Sigmoid colon (tissue), 6 donors: ENCODE measurements at regions not wholly inside any gene's neighbourhood (a gene's known extent, or its start where the extent isn't known, plus 50 kb on each side); places are given as distances from the start of the nearest gene placed in this dataset.

Experiments used
- DNase-seq: peaks from one replicate; pipeline ENCODE4 v3.0.0-alpha.2; 2019
- H3K27ac ChIP-seq, 4 donors: fragments of 200-600 bp; sonication (generic); one replicate each; pipeline ENCODE4 v1.5.1; 2016 to 2019; ENCODE audit warnings: mild to moderate bottlenecking in 1 of 4
- H3K27me3 ChIP-seq, 3 donors: fragments of 200-600 bp; sonication (generic); one replicate each; pipeline ENCODE4 v1.5.1; 2019; ENCODE audit warnings: mild to moderate bottlenecking in 1 of 3
- H3K36me3 ChIP-seq, 4 donors: fragments of 200-600 bp; sonication (generic); one replicate each; pipeline ENCODE4 v1.5.1; 2016 to 2019
- H3K4me1 ChIP-seq, 4 donors: fragments of 200-600 bp; sonication (generic); one replicate each; pipeline ENCODE4 v1.5.1; 2017 to 2019
- H3K4me3 ChIP-seq, 4 donors: fragments of 200-600 bp; sonication (generic); one replicate each; pipeline ENCODE4 v1.5.1; 2017 to 2019; ENCODE audit warnings: mild to moderate bottlenecking in 2 of 4, moderate library complexity in 1 of 4
- H3K9me3 ChIP-seq, 4 donors: fragments of 200-600 bp in 3 of 4; sonication (generic) in 3 of 4; one replicate each; pipeline versions ENCODE4 v1.5.1 to v1.6.1; 2013 to 2019
- EP300 ChIP-seq, 4 donors: sonication (generic); formaldehyde crosslinking; IDR thresholded peaks; one replicate each; pipeline ENCODE4 v1.6.1; 2017; ENCODE audit warnings: antibody characterized with exemption in 4 of 4
- POLR2A ChIP-seq, 2 donors: fragments of 450-650 bp; IDR thresholded peaks; one replicate each; pipeline ENCODE4 v1.6.1; 2016; ENCODE audit warnings: antibody characterized with exemption in 2 of 2, mild to moderate bottlenecking in 2 of 2, moderate library complexity in 2 of 2
- POLR2AphosphoS5 ChIP-seq, 4 donors: sonication (generic); formaldehyde crosslinking; IDR thresholded peaks; one replicate each; pipeline ENCODE4 v1.6.1; 2017; ENCODE audit warnings: antibody characterized with exemption in 4 of 4
- WGBS, 2 donors: extraction: QIAGEN DNeasy Blood & Tissue Kit; methylation state at CpG; one replicate each; pipeline ENCODE4 v1.1.7; 2013; 5-methylcytosine and 5-hydroxymethylcytosine counted together
- intact Hi-C: fragments of 100-400 bp; cut with DNase I; formaldehyde crosslinking; loops from one replicate; pipeline ENCODE4 v1.15.1; 2023
- TF ChIP-seq, protein P1 (sequence below), 4 experiments: fragments of 450-650 bp in 3 of 4; fragments of 200-600 bp in 1 of 4; IDR thresholded peaks; one replicate each; pipeline ENCODE4 v1.5.1; 2016 to 2019; ENCODE audit warnings: antibody characterized with exemption in 4 of 4, mild to moderate bottlenecking in 3 of 4, moderate library complexity in 2 of 4
- donor health status: healthy with polysubstance abuse.
- donor health status: healthy.

DNA sequence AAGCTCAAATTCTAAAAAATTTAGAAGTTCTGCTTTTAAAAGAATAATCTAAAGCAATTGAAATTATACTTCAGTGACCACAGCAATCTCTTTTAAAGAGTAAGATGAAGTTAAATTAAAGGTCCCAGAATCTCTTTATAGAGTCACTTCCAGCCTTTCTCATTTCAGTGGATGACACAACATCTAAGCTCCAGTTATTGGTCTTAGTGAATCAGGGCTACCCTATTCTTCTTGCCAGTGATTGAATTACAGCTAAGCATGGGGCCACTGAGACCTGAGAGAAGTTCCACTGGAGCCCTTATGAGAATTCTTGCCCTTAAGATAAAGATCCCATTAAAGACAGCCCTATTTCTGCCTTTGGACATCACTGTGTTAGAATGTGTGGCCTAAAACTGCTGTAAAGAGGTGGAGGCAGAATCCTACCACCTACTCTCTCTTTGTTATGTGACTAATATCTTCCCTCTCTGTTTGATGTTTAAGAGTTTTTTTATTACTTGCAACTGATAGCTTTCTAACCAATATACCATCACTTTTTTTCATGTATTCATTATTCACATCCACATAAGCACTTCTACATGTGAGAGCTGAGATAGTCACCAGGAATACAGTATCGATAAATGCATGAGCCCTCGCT lies 128.6 kb downstream of the UNC5CL start:
- TF ChIP-seq POLR2AphosphoS5 (IDR thresholded peaks at IDR 0.05) (no peak), EP300 (IDR thresholded peaks at IDR 0.05) (no peak), POLR2A (IDR thresholded peaks at IDR 0.05) (no peak)
- TF ChIP-seq, protein P1, sequence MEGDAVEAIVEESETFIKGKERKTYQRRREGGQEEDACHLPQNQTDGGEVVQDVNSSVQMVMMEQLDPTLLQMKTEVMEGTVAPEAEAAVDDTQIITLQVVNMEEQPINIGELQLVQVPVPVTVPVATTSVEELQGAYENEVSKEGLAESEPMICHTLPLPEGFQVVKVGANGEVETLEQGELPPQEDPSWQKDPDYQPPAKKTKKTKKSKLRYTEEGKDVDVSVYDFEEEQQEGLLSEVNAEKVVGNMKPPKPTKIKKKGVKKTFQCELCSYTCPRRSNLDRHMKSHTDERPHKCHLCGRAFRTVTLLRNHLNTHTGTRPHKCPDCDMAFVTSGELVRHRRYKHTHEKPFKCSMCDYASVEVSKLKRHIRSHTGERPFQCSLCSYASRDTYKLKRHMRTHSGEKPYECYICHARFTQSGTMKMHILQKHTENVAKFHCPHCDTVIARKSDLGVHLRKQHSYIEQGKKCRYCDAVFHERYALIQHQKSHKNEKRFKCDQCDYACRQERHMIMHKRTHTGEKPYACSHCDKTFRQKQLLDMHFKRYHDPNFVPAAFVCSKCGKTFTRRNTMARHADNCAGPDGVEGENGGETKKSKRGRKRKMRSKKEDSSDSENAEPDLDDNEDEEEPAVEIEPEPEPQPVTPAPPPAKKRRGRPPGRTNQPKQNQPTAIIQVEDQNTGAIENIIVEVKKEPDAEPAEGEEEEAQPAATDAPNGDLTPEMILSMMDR (IDR thresholded peaks at IDR 0.05) = no peak
- Histone ChIP-seq H3K27ac (no peak overlapping the region), H3K4me3 (no peak overlapping the region), H3K4me1 (peaks cover 0 to 15% (median 9%) of the 10 kb centered on the region in 4 donors), H3K36me3 (no peaks in the 10 kb centered on the region), H3K9me3 (no peaks in the 10 kb centered on the region), H3K27me3 (no peaks in the 10 kb centered on the region)
- no peak for DNase-seq
- intact Hi-C loops = no loop called here
- WGBS, 2 donors = 88 to 93% methylated on average over 2 of the region's 2 CpGs

DNA sequence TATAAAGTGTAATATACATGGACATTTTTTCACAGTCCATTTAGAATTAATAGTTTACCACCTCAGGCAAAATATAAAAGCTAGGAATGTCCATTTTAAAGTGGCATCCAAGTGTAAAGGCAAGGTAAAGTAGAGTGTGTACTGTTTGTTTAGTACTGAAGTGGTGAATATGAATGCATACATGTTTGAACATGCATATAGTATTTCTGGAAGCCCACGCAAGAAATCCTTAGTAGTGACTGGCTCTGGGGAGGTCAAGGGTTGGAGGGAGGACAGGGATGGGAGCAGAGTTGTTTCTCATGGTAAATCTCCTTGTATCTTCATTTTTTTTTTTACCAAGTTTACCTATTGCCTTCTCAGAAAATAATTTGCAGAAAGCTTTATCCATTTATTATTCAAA lies 129.2 kb downstream of the UNC5CL start:
- Histone ChIP-seq H3K4me3 (no peak overlapping the region), H3K9me3 (no peaks in the 10 kb centered on the region), H3K27me3 (no peaks in the 10 kb centered on the region), H3K36me3 (no peaks in the 10 kb centered on the region), H3K27ac (no peak overlapping the region), H3K4me1 (peaks cover 0 to 12% (median 9%) of the 10 kb centered on the region in 4 donors)
- TF ChIP-seq POLR2AphosphoS5 (IDR thresholded peaks at IDR 0.05) (no peak), POLR2A (IDR thresholded peaks at IDR 0.05) (no peak)
- WGBS, 2 donors = 92 to 95% methylated on average over 1 of the region's 1 CpG
- intact Hi-C loops = no loop called here
- DNase-seq = no peak

DNA sequence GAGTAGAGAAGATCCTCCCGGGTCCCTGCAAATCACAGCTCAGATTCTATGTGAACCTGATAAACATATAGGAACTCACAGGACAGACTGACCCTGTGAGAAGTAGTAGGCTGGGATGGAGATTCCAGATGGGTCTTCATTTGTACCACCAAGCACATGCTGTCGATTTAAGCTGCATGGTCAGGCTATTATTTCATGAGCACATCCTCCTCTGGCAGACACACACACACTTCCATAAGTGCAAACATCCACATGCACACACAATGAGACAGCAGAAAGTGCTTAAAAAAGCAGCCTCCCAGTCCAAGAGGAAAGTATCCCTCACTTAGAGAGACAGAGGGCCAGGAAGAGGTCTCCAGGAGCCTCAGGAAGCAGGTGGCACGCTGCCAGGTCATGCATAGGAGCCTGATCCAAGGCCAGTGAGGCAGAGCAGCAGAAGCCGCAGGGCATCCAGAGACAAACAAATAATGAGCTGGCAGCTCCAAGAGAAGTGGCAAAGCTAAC lies 131.8 kb downstream of the UNC5CL start:
- no peak overlapping the region for H3K4me3 ChIP-seq
- no peaks in the 10 kb centered on the region for H3K9me3 ChIP-seq
- WGBS, 2 donors = 61 to 78% methylated on average over 4 of the region's 4 CpGs
- no peak for DNase-seq
- H3K27me3 ChIP-seq = no peaks in the 10 kb centered on the region
- no peaks in the 10 kb centered on the region for H3K36me3 ChIP-seq
- H3K27ac ChIP-seq = peak overlapping the region in 1 of 4 donors; percentile 26
- intact Hi-C loops = no loop called here
- peaks cover 0 to 12% (median 9%) of the 10 kb centered on the region in 4 donors for H3K4me1 ChIP-seq
- TF ChIP-seq, protein P1 (IDR thresholded peaks at IDR 0.05) = no peak
- TF ChIP-seq POLR2A (IDR thresholded peaks at IDR 0.05) = no peak
- TF ChIP-seq EP300 (IDR thresholded peaks at IDR 0.05) = no peak
- no peak for TF ChIP-seq POLR2AphosphoS5 (IDR thresholded peaks at IDR 0.05)

DNA sequence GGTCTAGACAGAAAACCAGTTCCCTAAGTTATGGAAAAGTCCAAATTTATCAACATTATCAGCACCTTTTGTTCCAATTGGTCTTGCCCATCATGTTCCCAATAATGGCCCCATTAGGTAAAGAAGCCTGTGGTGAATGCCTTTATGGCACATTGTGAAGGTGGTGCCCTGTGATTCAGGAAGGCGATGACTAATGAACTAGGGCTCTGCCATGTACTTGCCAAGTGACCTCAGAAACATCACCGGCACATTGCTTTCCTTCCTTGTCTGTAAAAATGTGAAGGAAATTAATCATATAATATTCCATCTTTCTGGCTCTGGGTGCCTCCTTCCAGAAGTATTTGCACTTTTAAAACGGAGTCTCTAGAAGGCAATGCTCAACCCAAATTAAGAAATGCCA lies 132.3 kb downstream of the UNC5CL start:
- Histone ChIP-seq H3K9me3 (no peaks in the 10 kb centered on the region), H3K36me3 (no peaks in the 10 kb centered on the region), H3K27me3 (no peaks in the 10 kb centered on the region), H3K27ac (no peak overlapping the region), H3K4me1 (peaks cover 0 to 12% (median 9%) of the 10 kb centered on the region in 4 donors), H3K4me3 (no peak overlapping the region)
- 57 to 69% methylated on average over 3 of the region's 3 CpGs for whole genome bisulfite sequencing, 2 donors
- TF ChIP-seq, protein P1 (IDR thresholded peaks at IDR 0.05) = no peak
- TF ChIP-seq POLR2A (IDR thresholded peaks at IDR 0.05) = no peak
- no peak for TF ChIP-seq POLR2AphosphoS5 (IDR thresholded peaks at IDR 0.05)
- TF ChIP-seq EP300 (IDR thresholded peaks at IDR 0.05) = no peak
- DNase-seq = no peak
- intact Hi-C loops = no loop called here

DNA sequence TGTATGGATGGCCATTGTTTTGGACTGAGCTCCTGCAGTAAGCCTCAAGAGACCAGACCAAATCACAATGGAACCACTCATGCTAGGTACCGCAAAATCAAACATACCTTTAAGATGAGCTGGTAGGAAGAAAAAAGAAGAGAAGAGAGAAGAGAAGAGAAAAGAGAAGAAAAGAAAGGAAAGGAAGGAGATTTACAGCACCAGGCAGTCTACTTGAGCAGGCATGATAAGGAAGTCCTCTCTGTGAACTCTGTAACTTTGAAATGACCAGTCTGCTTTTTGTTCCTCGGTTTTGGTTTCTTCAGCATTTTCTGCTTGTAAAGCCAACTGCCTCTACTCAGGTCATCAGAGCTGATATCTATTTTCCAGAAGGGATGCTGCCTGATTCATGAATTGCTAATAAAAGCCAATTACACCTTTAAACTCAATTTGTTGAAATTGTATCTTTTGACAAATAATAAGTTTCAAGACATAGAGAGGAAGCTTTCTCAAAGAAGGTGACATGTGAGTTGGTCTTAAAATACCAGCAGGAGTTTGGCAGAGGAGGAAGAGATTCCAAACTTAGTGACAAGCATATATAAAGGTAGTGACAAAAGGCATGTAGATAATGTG lies 134.3 kb downstream of the UNC5CL start:
- Histone ChIP-seq H3K27me3 (no peaks in the 10 kb centered on the region), H3K36me3 (no peaks in the 10 kb centered on the region), H3K27ac (no peak overlapping the region), H3K9me3 (no peaks in the 10 kb centered on the region), H3K4me1 (peaks cover 0 to 23% (median 18%) of the 10 kb centered on the region in 4 donors), H3K4me3 (no peak overlapping the region)
- intact Hi-C loops = no loop called here
- TF ChIP-seq, protein P1 (IDR thresholded peaks at IDR 0.05) = no peak
- no peak for DNase-seq
- WGBS, 2 donors = 55 to 72% methylated on average over 2 of the region's 2 CpGs
